ENCODE measurements at regions not wholly inside any gene's neighbourhood (a gene's known extent, or its start where the extent isn't known, plus 50 kb on each side); places are given as distances from the start of the nearest gene placed in this dataset.

DNA sequence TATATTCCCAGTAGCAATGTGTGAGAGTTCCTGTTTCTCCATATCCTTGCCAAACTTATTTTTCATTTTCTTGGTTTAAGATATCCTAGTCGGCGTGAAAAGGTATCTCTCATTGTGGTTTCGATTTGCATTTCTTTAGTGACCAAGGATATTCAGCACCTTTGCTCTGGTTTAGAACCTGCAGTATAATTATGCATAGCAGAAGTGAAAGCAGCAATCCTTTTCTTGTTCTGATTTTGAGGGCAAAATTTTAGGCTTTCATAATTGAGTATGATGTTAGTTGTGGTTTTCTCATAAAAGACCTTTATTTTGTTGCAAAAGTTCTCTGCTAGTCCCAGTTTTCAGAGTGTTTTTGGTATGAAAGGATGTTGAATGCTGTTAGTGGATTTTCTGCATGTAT, 491.0 kb downstream of the FGF9 start:
- H3K27me3 ChIP-seq (ENCODE audit: insufficient read depth, low read length), result no peaks in the 10 kb centered on the region
- no peak overlapping the region for H3K27ac ChIP-seq (ENCODE audit: low read depth, low read length)
- no peak overlapping the region for H3K4ac ChIP-seq (ENCODE audit: low read depth, low read length)
- H2BK120ac ChIP-seq (ENCODE audit: insufficient read depth, low read length, poor library complexity), result no peak overlapping the region
- WGBS (ENCODE audit: extremely low coverage, insufficient coverage, insufficient read length), result no CpG with 5 or more reads among the region's 3 CpGs
- H2BK12ac ChIP-seq (ENCODE audit: low read length), result no peak overlapping the region
- H3K14ac ChIP-seq (ENCODE audit: low read length), result no peak overlapping the region
- no peak overlapping the region for H3K9ac ChIP-seq (ENCODE audit: low read length)
- no peak overlapping the region for H2BK5ac ChIP-seq (ENCODE audit: low read depth, low read length, poor library complexity)
- no peak overlapping the region for H3K4me2 ChIP-seq (ENCODE audit: low read length)
- no peaks in the 10 kb centered on the region for H3K9me3 ChIP-seq (ENCODE audit: insufficient read depth, low read depth, low read length)
- H3K18ac ChIP-seq (ENCODE audit: low read length), result no peak overlapping the region
- H3K36me3 ChIP-seq (ENCODE audit: control insufficient read depth in 1 of 2, insufficient read depth in 2 of 2, low read length in 2 of 2), result no peaks in the 10 kb centered on the region
- no peak overlapping the region for H4K8ac ChIP-seq (ENCODE audit: low read depth, low read length)
- no peak overlapping the region for H3K23ac ChIP-seq (ENCODE audit: low read length)
- H3K79me2 ChIP-seq (ENCODE audit: control insufficient read depth, insufficient read depth, low read length, poor library complexity), result no peaks in the 10 kb centered on the region
- H2AFZ ChIP-seq (ENCODE audit: insufficient read depth, low read length, poor library complexity), result no peak overlapping the region
- H2AK5ac ChIP-seq (ENCODE audit: low read length), result no peak overlapping the region
- no peaks in the 10 kb centered on the region for H3K79me1 ChIP-seq (ENCODE audit: low read length)
- no peak overlapping the region for H4K91ac ChIP-seq (ENCODE audit: low read depth, low read length)
- no peak overlapping the region for H3K4me3 ChIP-seq (ENCODE audit: low read depth, low read length)
- DNase-seq, result no peak
- no peak overlapping the region for H4K12ac ChIP-seq (ENCODE audit: low read depth, low read length)
- no peaks in the 10 kb centered on the region for H3K4me1 ChIP-seq (ENCODE audit: control insufficient read depth in 1 of 2, insufficient read depth in 2 of 2, low read length in 2 of 2)

DNA sequence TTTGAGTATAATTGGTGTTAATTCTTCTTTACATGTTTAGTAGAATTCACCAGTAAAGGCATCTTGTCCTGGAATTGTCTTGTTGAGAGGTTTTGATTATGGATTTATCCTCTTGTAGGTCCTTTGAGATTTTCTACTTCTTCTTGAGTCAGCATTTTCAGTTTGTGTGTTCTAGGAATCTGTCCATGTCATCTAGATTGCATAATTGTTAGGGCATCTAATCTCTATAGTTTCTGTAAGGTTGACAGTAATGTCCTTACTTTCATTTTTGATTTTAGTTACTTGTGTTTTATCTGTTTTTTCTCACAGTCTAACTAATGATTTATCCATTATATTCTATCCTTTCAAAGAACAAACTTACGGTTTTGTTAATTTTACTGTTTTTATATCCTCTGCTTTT, 492.0 kb downstream of the FGF9 start:
- no peaks in the 10 kb centered on the region for H3K79me1 ChIP-seq (ENCODE audit: low read length)
- no peak overlapping the region for H2AK5ac ChIP-seq (ENCODE audit: low read length)
- H3K36me3 ChIP-seq (ENCODE audit: control insufficient read depth in 1 of 2, insufficient read depth in 2 of 2, low read length in 2 of 2), result no peaks in the 10 kb centered on the region
- no peak overlapping the region for H3K4me2 ChIP-seq (ENCODE audit: low read length)
- no peak overlapping the region for H3K14ac ChIP-seq (ENCODE audit: low read length)
- H4K12ac ChIP-seq (ENCODE audit: low read depth, low read length), result no peak overlapping the region
- no CpG with 5 or more reads among the region's 1 CpG for WGBS (ENCODE audit: extremely low coverage, insufficient coverage, insufficient read length)
- no peaks in the 10 kb centered on the region for H3K9me3 ChIP-seq (ENCODE audit: insufficient read depth, low read depth, low read length)
- no peaks in the 10 kb centered on the region for H3K27me3 ChIP-seq (ENCODE audit: insufficient read depth, low read length)
- no peak for DNase-seq
- H2BK12ac ChIP-seq (ENCODE audit: low read length), result no peak overlapping the region
- no peaks in the 10 kb centered on the region for H3K4me1 ChIP-seq (ENCODE audit: control insufficient read depth in 1 of 2, insufficient read depth in 2 of 2, low read length in 2 of 2)
- H4K91ac ChIP-seq (ENCODE audit: low read depth, low read length), result no peak overlapping the region
- no peak overlapping the region for H2BK120ac ChIP-seq (ENCODE audit: insufficient read depth, low read length, poor library complexity)
- no peak overlapping the region for H3K4ac ChIP-seq (ENCODE audit: low read depth, low read length)
- H4K8ac ChIP-seq (ENCODE audit: low read depth, low read length), result no peak overlapping the region
- H3K23ac ChIP-seq (ENCODE audit: low read length), result no peak overlapping the region
- H3K79me2 ChIP-seq (ENCODE audit: control insufficient read depth, insufficient read depth, low read length, poor library complexity), result no peaks in the 10 kb centered on the region
- no peak overlapping the region for H3K27ac ChIP-seq (ENCODE audit: low read depth, low read length)
- H3K4me3 ChIP-seq (ENCODE audit: low read depth, low read length), result no peak overlapping the region
- H3K18ac ChIP-seq (ENCODE audit: low read length), result no peak overlapping the region
- H3K9ac ChIP-seq (ENCODE audit: low read length), result no peak overlapping the region
- H2AFZ ChIP-seq (ENCODE audit: insufficient read depth, low read length, poor library complexity), result no peak overlapping the region
- no peak overlapping the region for H2BK5ac ChIP-seq (ENCODE audit: low read depth, low read length, poor library complexity)

DNA sequence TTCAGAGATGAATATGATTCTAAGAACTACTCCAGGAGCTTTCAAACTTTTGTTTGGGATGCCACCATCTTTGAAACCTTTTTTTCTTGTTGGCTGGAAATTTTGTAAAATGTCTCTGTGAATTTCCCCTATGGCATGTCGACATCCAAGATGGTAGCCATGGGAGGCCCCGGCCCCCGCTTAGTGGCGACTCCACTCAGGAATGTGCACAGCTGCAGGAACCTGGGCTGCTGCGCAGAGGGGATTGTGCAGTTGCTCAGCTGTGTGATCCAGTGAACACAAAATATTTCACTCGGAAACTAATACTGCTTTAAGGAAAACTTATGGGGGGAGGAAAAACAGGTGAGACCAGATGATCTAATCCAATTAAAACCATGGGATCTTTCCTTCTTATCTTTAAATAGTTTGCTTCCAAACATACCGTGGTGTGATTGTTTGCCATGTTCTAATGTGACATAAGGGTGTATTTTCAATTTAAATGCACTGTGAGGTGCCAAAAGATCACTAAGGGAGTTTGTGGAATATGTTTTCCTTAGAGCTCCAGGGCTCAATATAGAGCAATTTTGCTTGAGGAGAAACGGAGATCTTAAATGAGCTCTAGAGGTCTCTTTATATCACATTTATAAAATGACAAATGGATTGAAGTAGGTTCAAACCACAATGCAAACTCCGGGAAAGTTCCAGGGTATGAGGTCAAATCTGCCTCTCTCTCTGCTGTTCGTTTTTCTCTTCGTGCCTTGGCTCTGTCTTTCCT, 497.7 kb downstream of the FGF9 start:
- Histone ChIP-seq H4K12ac (ENCODE audit: low read depth, low read length) (no peak overlapping the region), H3K4ac (ENCODE audit: low read depth, low read length) (no peak overlapping the region), H3K27ac (ENCODE audit: low read depth, low read length) (no peak overlapping the region)

DNA sequence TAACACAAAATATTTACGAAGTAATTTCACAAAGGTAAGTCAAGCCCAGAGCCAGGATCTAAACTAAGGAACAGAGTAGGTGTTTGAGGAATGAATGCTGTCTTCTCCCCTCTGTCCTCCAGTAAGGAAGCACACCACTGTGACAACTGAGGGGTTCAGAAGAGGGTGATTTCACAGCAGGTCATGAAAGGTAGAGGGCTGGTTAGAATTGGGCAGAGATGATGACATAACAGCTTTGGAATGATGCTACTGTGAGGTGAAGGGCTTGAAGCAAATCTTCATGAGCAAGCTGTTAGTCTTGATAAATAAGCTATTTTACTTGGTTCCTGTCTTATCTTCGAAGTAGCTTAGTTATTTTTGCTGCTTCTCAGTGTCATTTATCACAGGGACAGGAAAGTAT, 498.6 kb downstream of the FGF9 start:
- Histone ChIP-seq H3K9ac (ENCODE audit: low read length) (no peak overlapping the region), H2BK5ac (ENCODE audit: low read depth, low read length, poor library complexity) (no peak overlapping the region), H4K8ac (ENCODE audit: low read depth, low read length) (no peak overlapping the region), H3K18ac (ENCODE audit: low read length) (no peak overlapping the region), H2AFZ (ENCODE audit: insufficient read depth, low read length, poor library complexity) (no peak overlapping the region), H3K36me3 (ENCODE audit: control insufficient read depth in 1 of 2, insufficient read depth in 2 of 2, low read length in 2 of 2) (no peaks in the 10 kb centered on the region), H3K4ac (ENCODE audit: low read depth, low read length) (no peak overlapping the region), H2AK5ac (ENCODE audit: low read length) (no peak overlapping the region), H4K12ac (ENCODE audit: low read depth, low read length) (no peak overlapping the region), H3K4me2 (ENCODE audit: low read length) (no peak overlapping the region), H3K27me3 (ENCODE audit: insufficient read depth, low read length) (no peaks in the 10 kb centered on the region), H3K79me2 (ENCODE audit: control insufficient read depth, insufficient read depth, low read length, poor library complexity) (no peaks in the 10 kb centered on the region), H3K4me3 (ENCODE audit: low read depth, low read length) (no peak overlapping the region), H3K9me3 (ENCODE audit: insufficient read depth, low read depth, low read length) (no peaks in the 10 kb centered on the region), H3K23ac (ENCODE audit: low read length) (no peak overlapping the region), H2BK120ac (ENCODE audit: insufficient read depth, low read length, poor library complexity) (no peak overlapping the region), H3K14ac (ENCODE audit: low read length) (no peak overlapping the region), H3K4me1 (ENCODE audit: control insufficient read depth in 1 of 2, insufficient read depth in 2 of 2, low read length in 2 of 2) (no peaks in the 10 kb centered on the region), H4K91ac (ENCODE audit: low read depth, low read length) (no peak overlapping the region), H3K79me1 (ENCODE audit: low read length) (no peaks in the 10 kb centered on the region), H3K27ac (ENCODE audit: low read depth, low read length) (no peak overlapping the region), H2BK12ac (ENCODE audit: low read length) (no peak overlapping the region)
- no CpG with 5 or more reads among the region's 2 CpGs for WGBS (ENCODE audit: extremely low coverage, insufficient coverage, insufficient read length)
- DNase-seq, result peak in 1 of 2 donors; percentile 16

More for the DNA sequence above, 497.7 kb downstream of the FGF9 start:
- Histone ChIP-seq H3K9ac (ENCODE audit: low read length) (no peak overlapping the region), H3K9me3 (ENCODE audit: insufficient read depth, low read depth, low read length) (no peaks in the 10 kb centered on the region), H3K27me3 (ENCODE audit: insufficient read depth, low read length) (no peaks in the 10 kb centered on the region), H2AFZ (ENCODE audit: insufficient read depth, low read length, poor library complexity) (no peak overlapping the region), H2BK12ac (ENCODE audit: low read length) (no peak overlapping the region), H2AK5ac (ENCODE audit: low read length) (no peak overlapping the region), H2BK120ac (ENCODE audit: insufficient read depth, low read length, poor library complexity) (no peak overlapping the region), H3K4me3 (ENCODE audit: low read depth, low read length) (no peak overlapping the region), H3K79me2 (ENCODE audit: control insufficient read depth, insufficient read depth, low read length, poor library complexity) (no peaks in the 10 kb centered on the region), H4K8ac (ENCODE audit: low read depth, low read length) (no peak overlapping the region), H2BK5ac (ENCODE audit: low read depth, low read length, poor library complexity) (no peak overlapping the region), H3K14ac (ENCODE audit: low read length) (no peak overlapping the region), H3K23ac (ENCODE audit: low read length) (no peak overlapping the region), H3K4me1 (ENCODE audit: control insufficient read depth in 1 of 2, insufficient read depth in 2 of 2, low read length in 2 of 2) (no peaks in the 10 kb centered on the region), H4K91ac (ENCODE audit: low read depth, low read length) (no peak overlapping the region), H3K36me3 (ENCODE audit: control insufficient read depth in 1 of 2, insufficient read depth in 2 of 2, low read length in 2 of 2) (no peaks in the 10 kb centered on the region), H3K79me1 (ENCODE audit: low read length) (no peaks in the 10 kb centered on the region), H3K18ac (ENCODE audit: low read length) (no peak overlapping the region), H3K4me2 (ENCODE audit: low read length) (no peak overlapping the region)
- no peak for DNase-seq
- WGBS (ENCODE audit: extremely low coverage, insufficient coverage, insufficient read length), result no CpG with 5 or more reads among the region's 11 CpGs
